ENCODE measurements at regions not wholly inside any gene's neighbourhood (a gene's known extent, or its start where the extent isn't known, plus 50 kb on each side); places are given as distances from the start of the nearest gene placed in this dataset.
"Not testable (repeated sequence)": the region's sequence is repeated elsewhere in the genome, so short reads cannot be mapped to it uniquely, and the experiment has no call there.

- intact Hi-C loops (cut with micrococcal nuclease), result no loop called here
Observed at GRCh38 chr18:60020107-60020925, 120.5 kb downstream of the PMAIP1 start.

- intact Hi-C loops (cut with micrococcal nuclease), result no loop called here
Observed at GRCh38 chr18:60019463-60019840, 119.7 kb downstream of the PMAIP1 start.

DNA sequence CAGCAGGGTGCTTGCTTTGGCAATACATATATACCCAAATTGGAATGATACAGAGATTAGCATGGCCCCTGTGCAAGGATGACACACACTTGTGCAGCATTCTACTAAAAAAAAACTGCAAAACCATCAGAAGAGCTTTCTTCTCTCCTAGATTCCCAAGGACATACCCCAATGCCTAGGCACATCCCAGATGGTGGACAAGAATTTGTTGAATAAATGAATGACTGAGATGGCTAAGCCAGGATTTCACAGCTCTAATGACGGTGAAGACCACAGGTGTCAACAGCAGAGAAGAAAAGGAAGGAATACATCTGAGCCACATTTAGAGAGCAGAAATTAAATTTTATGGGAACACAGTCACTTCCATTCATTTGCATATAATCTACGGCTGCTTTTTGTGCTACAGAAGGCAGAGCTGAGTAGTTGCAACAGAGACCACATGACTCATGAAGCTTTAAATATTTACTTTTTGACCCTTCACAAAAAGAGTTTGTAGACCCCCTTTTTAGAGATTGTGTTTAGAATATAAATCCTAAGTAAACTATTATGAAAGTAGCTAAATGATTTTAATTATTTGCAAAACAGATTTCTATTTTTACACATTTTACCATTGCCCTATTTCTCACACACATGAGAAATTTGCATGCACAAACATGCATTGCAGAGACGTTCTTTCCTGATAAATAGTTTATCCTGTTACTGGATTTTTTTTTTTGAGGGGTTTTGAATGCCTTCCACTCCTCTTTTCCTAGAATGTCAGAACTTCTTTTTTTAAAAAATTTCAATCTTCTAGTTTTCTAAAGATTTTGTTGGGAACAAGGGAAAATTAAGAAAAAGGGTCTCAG lies 119.0 kb downstream of the PMAIP1 start:
- intact Hi-C loops (cut with micrococcal nuclease), result no loop called here

GRCh38 chr18:60018134-60018533 lies 118.3 kb downstream of the PMAIP1 start:
- intact Hi-C loops (cut with micrococcal nuclease), result not testable (repeated sequence)

- intact Hi-C loops (cut with micrococcal nuclease), result no loop called here
Observed at GRCh38 chr18:60017371-60017770, 117.6 kb downstream of the PMAIP1 start.

GRCh38 chr18:60015826-60016225 lies 116.0 kb downstream of the PMAIP1 start:
- intact Hi-C loops (cut with micrococcal nuclease), result not testable (repeated sequence)

DNA sequence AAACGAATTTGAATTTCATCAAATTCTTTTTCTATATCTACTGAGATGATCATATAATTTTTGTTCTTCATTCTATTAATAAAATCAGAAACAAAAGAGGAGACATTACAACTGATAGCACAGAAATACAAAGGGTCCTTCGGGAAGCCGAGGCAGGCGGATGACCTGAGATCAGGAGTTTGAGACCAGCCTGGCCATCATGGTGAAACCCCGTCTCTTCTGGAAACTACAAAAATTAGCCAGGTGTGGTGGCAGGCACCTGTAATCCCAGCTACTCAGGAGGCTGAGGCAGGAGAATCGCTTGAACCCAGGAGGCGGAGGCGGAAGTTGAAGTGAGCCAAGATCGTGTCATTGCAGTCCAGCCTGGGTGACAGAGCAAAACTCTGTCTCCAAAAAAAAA lies 113.4 kb downstream of the PMAIP1 start:
- intact Hi-C loops (cut with micrococcal nuclease), result not testable (repeated sequence)

- intact Hi-C loops (cut with micrococcal nuclease), result no loop called here
Observed at GRCh38 chr18:60010984-60011383, 111.2 kb downstream of the PMAIP1 start.

GRCh38 chr18:60010513-60010912 lies 110.7 kb downstream of the PMAIP1 start:
- intact Hi-C loops (cut with micrococcal nuclease), result no loop called here

DNA sequence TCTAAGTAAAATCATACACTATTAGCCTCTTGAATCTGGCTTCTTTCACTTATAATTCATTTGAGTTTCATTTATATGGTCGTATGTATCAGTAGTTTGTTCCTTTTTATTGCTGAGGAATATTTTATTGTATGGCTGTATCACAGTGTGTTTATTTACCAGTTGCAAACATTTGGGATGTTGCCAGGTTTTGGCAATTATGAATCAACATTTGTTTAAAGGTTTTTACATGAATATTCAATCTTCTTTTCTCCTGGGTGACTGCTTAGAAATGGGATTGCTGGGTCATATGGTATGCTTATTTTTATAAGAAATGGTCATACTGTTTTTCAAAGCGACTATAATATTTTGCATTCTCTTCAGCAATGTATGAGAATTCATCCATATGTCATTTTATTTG lies 107.9 kb downstream of the PMAIP1 start:
- intact Hi-C loops (cut with micrococcal nuclease), result no loop called here

GRCh38 chr18:60003610-60004185 lies 103.9 kb downstream of the PMAIP1 start:
- intact Hi-C loops (cut with micrococcal nuclease), result no loop called here

GRCh38 chr18:59996370-59996966 lies 96.7 kb downstream of the PMAIP1 start:
- intact Hi-C loops (cut with micrococcal nuclease), result no loop called here

- intact Hi-C loops (cut with micrococcal nuclease), result loop anchor here (5.0 kb wide), 1 partner anchor 157 kb away; no protein-coding TSS in a partner anchor
Observed at GRCh38 chr18:59994357-59994756, 94.6 kb downstream of the PMAIP1 start.

GRCh38 chr18:59993560-59993959 lies 93.8 kb downstream of the PMAIP1 start:
- intact Hi-C loops (cut with micrococcal nuclease), result loop anchor here (5.0 kb wide), 1 partner anchor 156 kb away; no protein-coding TSS in a partner anchor

GRCh38 chr18:59990121-59990823 lies 90.5 kb downstream of the PMAIP1 start:
- intact Hi-C loops (cut with micrococcal nuclease), result loop anchor here (5.0 kb wide), 1 partner anchor 153 kb away; no protein-coding TSS in a partner anchor

DNA sequence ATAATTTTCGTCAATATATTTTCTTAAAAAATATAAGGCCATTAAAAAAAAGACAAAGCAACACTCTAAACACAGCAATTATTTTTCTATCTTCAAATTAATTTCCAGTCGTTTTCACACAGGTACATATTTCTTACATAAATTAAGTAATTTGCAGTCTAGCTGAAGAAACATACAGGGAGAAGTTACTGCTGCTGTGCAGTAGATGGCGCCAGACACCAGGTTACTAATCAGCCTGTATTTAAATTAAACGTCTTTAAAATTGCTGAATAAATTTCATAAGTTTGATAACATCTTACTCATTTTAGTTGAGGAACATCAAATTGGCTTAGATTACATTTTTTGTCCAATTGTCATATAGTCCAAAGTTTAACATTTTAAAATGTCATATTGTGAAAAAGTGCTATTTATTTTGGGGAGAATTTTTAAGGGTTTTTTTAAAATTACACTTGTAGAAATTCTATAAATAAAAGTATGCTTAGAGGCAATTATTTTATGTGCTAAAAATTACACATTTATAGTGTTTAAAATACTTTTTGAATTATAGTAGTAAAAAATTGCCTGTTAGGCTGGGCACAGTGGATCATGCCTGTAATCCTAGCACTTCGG lies 88.4 kb downstream of the PMAIP1 start:
- intact Hi-C loops (cut with micrococcal nuclease), result loop anchor here (1.0 kb wide), 1 partner anchor 561 kb away; no protein-coding TSS in a partner anchor

DNA sequence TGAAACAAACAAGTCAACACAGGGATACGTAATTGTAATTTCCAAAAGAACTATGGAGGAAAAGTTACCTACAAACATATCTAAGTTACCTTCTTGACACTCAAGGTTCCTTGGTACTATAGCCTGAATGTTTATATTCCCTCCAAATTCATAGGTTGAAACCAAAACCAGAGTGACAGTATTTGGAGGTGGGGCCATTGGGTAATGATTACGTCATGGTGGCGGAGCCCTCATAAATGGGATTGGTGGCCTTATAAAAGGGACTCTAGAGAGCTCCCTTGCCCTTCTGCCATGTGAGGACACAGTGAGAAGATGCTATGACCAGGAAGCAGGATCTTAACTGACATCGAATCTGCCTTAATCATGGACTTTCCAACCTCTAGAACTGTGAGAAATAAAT lies 87.3 kb downstream of the PMAIP1 start:
- intact Hi-C loops (cut with micrococcal nuclease), result no loop called here

GRCh38 chr18:59986139-59986538 lies 86.3 kb downstream of the PMAIP1 start:
- intact Hi-C loops (cut with micrococcal nuclease), result no loop called here

GRCh38 chr18:59985289-59985688 lies 85.5 kb downstream of the PMAIP1 start:
- intact Hi-C loops (cut with micrococcal nuclease), result no loop called here

GRCh38 chr18:59983506-59983905 lies 83.7 kb downstream of the PMAIP1 start:
- intact Hi-C loops (cut with micrococcal nuclease), result no loop called here
